Activated B cell treated with CpG ODN at 0.5 μM for 24 hours (primary cell): ENCODE measurements at regions not wholly inside any gene's neighbourhood (a gene's known extent, or its start where the extent isn't known, plus 50 kb on each side); places are given as distances from the start of the nearest gene placed in this dataset.

ENCODE experiments used
- ATAC-seq: fragments of 200-7000 bp; cut with Tn5 transposase; one replicate; pipeline ENCODE4 v1.10.0; 2021; ENCODE audit warnings: low read depth, mild to moderate bottlenecking, moderate library complexity
- CTCF ChIA-PET: fragments of 350-600 bp; sonication (Branson Sonifier 250); formaldehyde crosslinking; loops from one replicate; lab custom pipeline; 2021; ENCODE audit warnings: antibody characterized with exemption; lab: Charles Lee
- POLR2A ChIA-PET: fragments of 350-600 bp; sonication (Branson Sonifier 250); formaldehyde crosslinking; loops from one replicate; lab custom pipeline; 2021; ENCODE audit warnings: antibody characterized with exemption; lab: Charles Lee
- DNase-seq: peaks from one replicate; pipeline ENCODE4 v3.0.0; 2022
- H3K27ac Mint-ChIP-seq: one replicate; pipeline ENCODE4 v1.8.0; 2020; ENCODE audit warnings: mixed read lengths
- H3K27me3 Mint-ChIP-seq: one replicate; pipeline ENCODE4 v1.8.0; 2021; ENCODE audit warnings: mixed read lengths
- H3K36me3 Mint-ChIP-seq: one replicate; pipeline ENCODE4 v1.8.0; 2021; ENCODE audit warnings: low read depth, mixed read lengths
- H3K4me1 Mint-ChIP-seq: one replicate; pipeline ENCODE4 v1.8.0; 2021; ENCODE audit warnings: mixed read lengths
- H3K4me3 Mint-ChIP-seq: one replicate; pipeline ENCODE4 v1.8.0; 2020; ENCODE audit warnings: mild to moderate bottlenecking, mixed read lengths
- H3K9me3 Mint-ChIP-seq: one replicate; pipeline ENCODE4 v1.8.0; 2020; ENCODE audit warnings: mixed read lengths
- CTCF ChIP-seq: fragments of 200-600 bp; IDR thresholded peaks from one replicate; pipeline ENCODE4 v1.8.0; 2022; ENCODE audit warnings: antibody characterized with exemption, mild to moderate bottlenecking
- intact Hi-C: fragments of 100-400 bp; cut with micrococcal nuclease; formaldehyde crosslinking; loops from one replicate; pipeline ENCODE4 v1.15.1; 2024

- DNase-seq (no peak), ATAC-seq (no peak)
- Mint-ChIP-seq H3K36me3 (no peaks in the 10 kb centered on the region), H3K4me3 (no peak overlapping the region), H3K9me3 (no peaks in the 10 kb centered on the region), H3K4me1 (no peaks in the 10 kb centered on the region), H3K27ac (no peak overlapping the region), H3K27me3 (peaks cover 14% of the 10 kb centered on the region)
- ChIA-PET POLR2A (no interaction called here), CTCF (interaction anchor here (0.5 kb wide), 1 partner anchor 46 kb away, joined by 3 read pairs; no protein-coding TSS in a partner anchor)
- intact Hi-C loops = no loop called here
- TF ChIP-seq CTCF = no peak
Observed at GRCh38 chr9:96175001-96175400, 127.0 kb downstream of the HSD17B3 start.

GRCh38 chr9:96174371-96174770 is 127.6 kb downstream of the HSD17B3 start:
- TF ChIP-seq CTCF = no peak
- CTCF ChIA-PET = no interaction called here

GRCh38 chr9:96173640-96174039 is 128.3 kb downstream of the HSD17B3 start:
- Mint-ChIP-seq H3K4me1 (no peaks in the 10 kb centered on the region), H3K4me3 (no peak overlapping the region), H3K36me3 (no peaks in the 10 kb centered on the region), H3K27me3 (peaks cover 14% of the 10 kb centered on the region), H3K9me3 (no peaks in the 10 kb centered on the region), H3K27ac (no peak overlapping the region)
- TF ChIP-seq CTCF = no peak
- no peak for DNase-seq
- CTCF ChIA-PET = no interaction called here
- intact Hi-C loops = no loop called here
- ATAC-seq = no peak
- POLR2A ChIA-PET = no interaction called here

More at GRCh38 chr9:96174371-96174770, 127.6 kb downstream of the HSD17B3 start:
- POLR2A ChIA-PET = no interaction called here
- no peak overlapping the region for H3K27ac Mint-ChIP-seq
- DNase-seq (no peak), ATAC-seq (no peak)
- intact Hi-C loops = no loop called here
- H3K9me3 Mint-ChIP-seq = no peaks in the 10 kb centered on the region
- no peaks in the 10 kb centered on the region for H3K36me3 Mint-ChIP-seq
- no peaks in the 10 kb centered on the region for H3K4me1 Mint-ChIP-seq
- H3K4me3 Mint-ChIP-seq = no peak overlapping the region
- peaks cover 14% of the 10 kb centered on the region for H3K27me3 Mint-ChIP-seq

GRCh38 chr9:96172797-96173196 is 129.2 kb downstream of the HSD17B3 start:
- CTCF ChIA-PET = no interaction called here
- no peak for ATAC-seq
- Mint-ChIP-seq H3K36me3 (no peaks in the 10 kb centered on the region), H3K9me3 (no peaks in the 10 kb centered on the region), H3K4me1 (no peaks in the 10 kb centered on the region), H3K4me3 (no peak overlapping the region), H3K27me3 (peaks cover 14% of the 10 kb centered on the region), H3K27ac (no peak overlapping the region)
- DNase-seq = no peak
- intact Hi-C loops = no loop called here
- POLR2A ChIA-PET = no interaction called here
- no peak for TF ChIP-seq CTCF

- ATAC-seq = no peak
- peaks cover 2% of the 10 kb centered on the region for H3K9me3 Mint-ChIP-seq
- intact Hi-C loops = no loop called here
- H3K27me3 Mint-ChIP-seq = peaks cover 16% of the 10 kb centered on the region
- DNase-seq = no peak
- CTCF ChIA-PET = no interaction called here
- POLR2A ChIA-PET = no interaction called here
- no peaks in the 10 kb centered on the region for H3K4me1 Mint-ChIP-seq
- no peaks in the 10 kb centered on the region for H3K36me3 Mint-ChIP-seq
- no peak overlapping the region for H3K27ac Mint-ChIP-seq
- TF ChIP-seq CTCF = no peak
- no peak overlapping the region for H3K4me3 Mint-ChIP-seq
Observed at GRCh38 chr9:96171728-96172127, 130.2 kb downstream of the HSD17B3 start.
